ENCODE measurements at regions not wholly inside any gene's neighbourhood (a gene's known extent, or its start where the extent isn't known, plus 50 kb on each side); places are given as distances from the start of the nearest gene placed in this dataset.

- TF ChIP-seq EZH2 (IDR thresholded peaks at IDR 0.05; ENCODE audit: insufficient read depth, poor library complexity, severe bottlenecking) (no peak), EZH2phosphoT487 (IDR thresholded peaks at IDR 0.05; ENCODE audit: insufficient read depth, low read depth) (no peak)
Observed at GRCh38 chr3:86594838-86595237, 396.1 kb downstream of the VGLL3 start.

All from GM23248 (cell line).